ENCODE measurements at regions not wholly inside any gene's neighbourhood (a gene's known extent, or its start where the extent isn't known, plus 50 kb on each side); places are given as distances from the start of the nearest gene placed in this dataset.

DNA sequence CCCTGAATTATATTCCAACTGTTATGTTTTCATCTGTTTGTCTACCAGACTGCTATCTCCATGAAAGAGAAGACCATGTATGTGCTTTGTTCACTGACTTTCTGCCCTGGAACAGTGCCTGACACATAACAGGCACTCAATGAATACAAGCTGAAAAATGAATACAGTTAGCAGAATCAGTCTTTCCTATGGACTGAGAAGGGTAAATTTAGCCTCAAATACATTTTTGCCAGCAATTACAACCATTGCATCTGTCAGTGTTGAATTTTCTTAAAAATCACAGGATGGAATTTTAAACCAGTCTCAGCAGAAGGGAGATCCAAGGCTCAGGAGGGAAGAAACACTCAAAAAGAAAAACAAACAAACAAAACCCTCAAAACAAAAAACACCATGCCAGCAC, 1018.1 kb downstream of the XPNPEP1 start:
- TF ChIP-seq, protein P1, sequence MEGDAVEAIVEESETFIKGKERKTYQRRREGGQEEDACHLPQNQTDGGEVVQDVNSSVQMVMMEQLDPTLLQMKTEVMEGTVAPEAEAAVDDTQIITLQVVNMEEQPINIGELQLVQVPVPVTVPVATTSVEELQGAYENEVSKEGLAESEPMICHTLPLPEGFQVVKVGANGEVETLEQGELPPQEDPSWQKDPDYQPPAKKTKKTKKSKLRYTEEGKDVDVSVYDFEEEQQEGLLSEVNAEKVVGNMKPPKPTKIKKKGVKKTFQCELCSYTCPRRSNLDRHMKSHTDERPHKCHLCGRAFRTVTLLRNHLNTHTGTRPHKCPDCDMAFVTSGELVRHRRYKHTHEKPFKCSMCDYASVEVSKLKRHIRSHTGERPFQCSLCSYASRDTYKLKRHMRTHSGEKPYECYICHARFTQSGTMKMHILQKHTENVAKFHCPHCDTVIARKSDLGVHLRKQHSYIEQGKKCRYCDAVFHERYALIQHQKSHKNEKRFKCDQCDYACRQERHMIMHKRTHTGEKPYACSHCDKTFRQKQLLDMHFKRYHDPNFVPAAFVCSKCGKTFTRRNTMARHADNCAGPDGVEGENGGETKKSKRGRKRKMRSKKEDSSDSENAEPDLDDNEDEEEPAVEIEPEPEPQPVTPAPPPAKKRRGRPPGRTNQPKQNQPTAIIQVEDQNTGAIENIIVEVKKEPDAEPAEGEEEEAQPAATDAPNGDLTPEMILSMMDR (IDR thresholded peaks at IDR 0.05; ENCODE audit: borderline replicate concordance, insufficient read depth, low read depth, low read length): no peak
- H3K4me3 ChIP-seq (ENCODE audit: low read depth, low read length): no peak overlapping the region

DNA sequence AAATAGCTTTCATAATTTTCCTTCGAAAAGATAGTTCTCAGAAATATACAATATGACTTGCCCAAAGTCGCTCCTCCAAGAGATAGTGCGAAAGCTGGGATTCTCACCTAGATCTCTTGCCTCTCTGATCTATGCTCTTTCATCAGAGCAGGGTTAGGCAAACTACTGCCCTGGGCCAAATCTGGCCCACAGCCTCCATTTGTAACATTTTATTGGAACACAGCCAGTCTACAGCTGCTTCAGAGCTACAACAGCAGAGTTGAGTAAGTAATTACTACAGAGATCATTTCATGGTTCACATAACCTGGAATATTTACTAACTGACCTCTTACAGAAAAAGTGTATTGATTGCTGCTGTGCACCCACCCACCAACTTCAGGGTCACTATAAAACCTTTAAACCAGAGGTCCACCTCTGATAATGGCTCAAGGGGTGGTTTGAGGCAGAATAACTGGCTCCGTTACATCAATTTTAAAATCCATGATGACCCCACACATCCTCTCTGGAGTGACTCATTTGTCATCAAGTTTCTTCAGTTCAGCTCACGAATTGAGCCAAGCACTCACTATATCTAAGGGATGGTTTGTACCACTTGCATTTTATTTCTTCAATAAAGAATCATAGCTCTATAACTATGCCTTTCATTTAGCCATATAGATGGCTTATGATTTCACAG, 1019.0 kb downstream of the XPNPEP1 start:
- TF ChIP-seq, protein P1 (IDR thresholded peaks at IDR 0.05; ENCODE audit: borderline replicate concordance, insufficient read depth, low read depth, low read length): no peak
- H3K4me3 ChIP-seq (ENCODE audit: low read depth, low read length): no peak overlapping the region

DNA sequence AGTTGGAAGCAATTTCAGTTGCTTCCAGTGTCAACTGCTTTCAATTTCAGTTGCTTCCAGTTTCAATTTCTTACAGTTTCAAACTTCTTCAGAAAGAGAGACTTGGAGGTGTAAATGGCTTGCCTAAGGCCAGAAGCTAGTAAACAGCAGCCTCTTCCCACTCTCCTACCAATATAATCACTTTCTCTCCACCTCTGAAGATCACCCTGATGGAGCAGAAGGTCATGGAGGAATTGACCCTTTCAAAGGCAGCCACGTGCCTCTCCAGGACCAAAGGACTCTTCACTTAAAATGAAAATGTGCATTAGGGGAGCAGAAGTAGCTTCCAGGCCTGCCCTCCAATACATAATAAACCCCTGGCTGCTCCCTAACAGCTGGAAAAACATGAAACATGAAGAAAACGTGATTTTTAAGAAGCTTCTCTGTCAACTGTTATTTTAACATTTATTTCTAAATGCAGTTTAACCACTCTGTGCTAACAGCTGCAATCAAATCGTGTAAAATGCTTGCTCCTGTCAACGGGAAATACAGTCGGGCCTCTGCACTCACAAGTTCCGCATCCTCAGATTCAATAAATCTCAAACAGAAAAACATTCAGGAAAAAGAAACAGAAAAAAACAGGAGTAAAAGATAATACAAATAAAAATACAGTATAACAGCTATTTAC, 1020.6 kb downstream of the XPNPEP1 start:
- TF ChIP-seq, protein P1 (IDR thresholded peaks at IDR 0.05; ENCODE audit: borderline replicate concordance, insufficient read depth, low read depth, low read length): no peak
- no peak overlapping the region for H3K4me3 ChIP-seq (ENCODE audit: low read depth, low read length)

DNA sequence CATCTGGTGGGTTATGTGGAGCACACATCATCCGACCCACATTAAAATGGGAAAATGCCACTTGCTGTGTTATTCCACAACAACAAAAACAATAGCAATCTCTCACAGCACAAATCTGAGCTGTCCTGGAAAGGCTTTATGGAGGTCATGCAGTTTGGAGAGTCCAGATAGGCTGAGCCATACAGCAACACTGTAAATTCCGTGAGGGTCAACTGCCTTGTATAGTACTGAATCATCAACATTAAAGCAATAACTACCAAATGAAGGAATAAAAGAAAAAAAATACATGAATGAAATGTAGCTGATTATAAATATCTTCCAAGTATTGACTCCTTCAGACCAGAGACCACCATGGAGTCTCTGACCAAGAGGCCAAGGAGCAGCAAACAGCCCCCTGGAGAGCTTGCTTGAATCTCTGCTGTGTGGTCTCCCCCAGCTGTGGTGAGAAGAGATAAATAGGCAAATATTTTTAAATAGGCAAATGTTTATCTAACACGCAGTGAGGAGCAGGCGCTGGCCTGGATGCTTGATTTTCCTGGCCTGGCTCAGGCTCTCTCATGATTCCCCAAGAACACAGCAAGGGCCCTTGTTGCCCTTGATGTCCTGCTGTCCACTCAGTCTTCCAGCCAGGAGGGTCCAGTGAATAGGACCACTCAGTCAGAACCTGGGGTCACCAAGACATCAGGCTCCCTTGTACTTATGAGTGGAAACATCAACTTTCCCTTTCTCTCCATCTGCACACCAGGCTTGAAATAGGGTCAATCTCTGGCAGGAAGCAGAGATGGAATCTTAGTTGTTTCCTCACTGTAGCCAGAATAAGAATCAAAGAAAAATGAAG, 1021.3 kb downstream of the XPNPEP1 start:
- TF ChIP-seq, protein P1 (IDR thresholded peaks at IDR 0.05; ENCODE audit: borderline replicate concordance, insufficient read depth, low read depth, low read length): no peak
- no peak overlapping the region for H3K4me3 ChIP-seq (ENCODE audit: low read depth, low read length)

DNA sequence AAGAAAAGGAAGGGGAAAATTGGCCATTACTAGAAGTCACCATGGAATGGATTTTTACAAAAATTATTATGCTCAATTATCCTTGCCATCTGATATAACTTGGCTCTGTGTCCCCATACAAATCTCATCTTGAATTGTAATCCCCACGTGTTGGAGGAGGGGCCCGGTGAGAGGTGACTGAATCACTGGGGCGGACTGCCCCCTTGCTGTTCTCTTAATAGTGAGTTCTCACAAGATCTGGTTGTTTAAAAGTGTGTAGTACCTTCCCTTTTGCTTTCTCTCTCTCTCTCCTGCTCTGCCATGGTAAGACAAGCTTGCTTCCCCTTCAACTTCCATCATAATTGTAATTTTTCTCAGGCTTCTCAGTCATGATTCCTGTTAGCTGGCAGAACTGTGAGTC, 1023.6 kb downstream of the XPNPEP1 start:
- TF ChIP-seq, protein P1 (IDR thresholded peaks at IDR 0.05; ENCODE audit: borderline replicate concordance, insufficient read depth, low read depth, low read length): no peak

DNA sequence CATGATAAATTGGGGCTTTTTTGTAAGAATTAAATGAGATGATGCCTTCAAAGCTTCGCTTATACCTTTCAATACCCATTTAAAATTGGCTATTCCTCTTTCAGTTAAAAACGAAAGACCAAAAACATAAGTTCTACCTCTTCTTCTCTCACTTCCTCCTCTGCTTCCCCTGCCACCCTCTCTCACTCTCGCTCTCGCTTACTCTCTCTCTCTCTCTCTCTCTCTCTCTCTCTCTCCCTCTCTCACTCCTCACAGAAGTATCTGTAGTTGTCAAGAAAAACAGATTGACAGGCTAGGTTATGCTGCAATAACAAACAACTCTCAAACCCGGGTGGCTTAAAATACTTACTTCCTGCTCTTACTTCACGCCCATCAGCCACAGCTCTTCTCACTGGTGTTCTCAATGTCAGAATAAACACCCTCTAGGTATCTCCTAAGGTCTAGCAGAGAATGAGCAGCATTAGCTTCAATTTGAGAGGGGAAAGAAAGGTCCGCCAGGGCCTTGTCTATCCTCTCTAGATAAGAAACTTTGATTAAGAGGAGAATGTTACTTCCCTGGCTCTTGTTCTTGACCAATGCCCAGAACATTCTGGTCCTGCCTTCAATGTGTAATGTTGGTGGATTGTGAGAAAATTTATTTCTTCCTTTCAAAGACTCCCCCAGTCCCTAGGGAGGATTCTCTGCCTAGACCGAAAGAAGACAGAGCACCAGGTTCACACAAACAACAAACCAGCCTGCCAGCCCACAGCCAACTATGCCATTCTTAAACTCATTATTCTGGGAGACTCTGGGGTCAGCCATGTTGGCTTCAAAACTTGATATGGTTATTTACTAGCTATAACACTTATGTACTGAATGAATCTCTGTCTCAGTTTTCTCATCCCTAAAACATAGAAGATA, 1028.7 kb downstream of the XPNPEP1 start:
- TF ChIP-seq, protein P1 (IDR thresholded peaks at IDR 0.05; ENCODE audit: borderline replicate concordance, insufficient read depth, low read depth, low read length): no peak
- H3K4me3 ChIP-seq (ENCODE audit: low read depth, low read length): no peak overlapping the region

More for the DNA sequence above, 1023.6 kb downstream of the XPNPEP1 start:
- H3K4me3 ChIP-seq (ENCODE audit: low read depth, low read length): no peak overlapping the region
